Neural progenitor cell (in vitro differentiated cells): ENCODE measurements at regions not wholly inside any gene's neighbourhood (a gene's known extent, or its start where the extent isn't known, plus 50 kb on each side); places are given as distances from the start of the nearest gene placed in this dataset.
"Not testable (repeated sequence)": the region's sequence is repeated elsewhere in the genome, so short reads cannot be mapped to it uniquely, and the experiment has no call there.

Experiments used
- EZH2 ChIP-seq: fragments of 200-600 bp; sonication (generic); IDR thresholded peaks from 2 replicates; pipeline ENCODE4 v1.6.1; 2017; ENCODE audit warnings: antibody characterized with exemption, mild to moderate bottlenecking, moderate library complexity
- EZH2phosphoT487 ChIP-seq: fragments of 200-600 bp; sonication (generic); IDR thresholded peaks from 2 replicates; pipeline ENCODE4 v1.6.1; 2017; ENCODE audit warnings: antibody characterized with exemption
- TF ChIP-seq, protein P1 (sequence below): fragments of 200-600 bp; sonication (generic); IDR thresholded peaks from 2 replicates; pipeline ENCODE4 v1.5.1; 2017; ENCODE audit warnings: antibody characterized with exemption, mild to moderate bottlenecking

DNA sequence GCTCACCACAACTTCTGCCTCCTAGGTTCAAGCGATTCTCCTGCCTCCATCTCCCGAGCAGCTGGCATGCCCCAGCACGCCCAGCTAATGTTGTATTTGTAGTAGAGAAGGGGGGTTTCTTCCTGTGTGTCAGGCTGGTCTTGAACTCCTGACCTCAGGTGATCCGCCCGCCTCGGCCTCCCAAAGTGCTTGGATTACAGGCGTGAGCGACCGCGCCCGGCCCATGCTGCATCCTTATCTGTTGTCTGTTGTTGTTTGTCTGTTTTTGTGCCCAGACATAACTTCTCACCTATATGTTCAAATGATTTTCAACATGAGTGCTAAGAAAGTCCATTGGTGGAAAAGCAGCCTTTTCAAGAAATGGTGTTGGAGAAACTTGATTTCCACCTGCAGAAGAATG is 113.0 kb upstream of the HMX1 start:
- not testable (repeated sequence) for TF ChIP-seq EZH2phosphoT487, EZH2
- TF ChIP-seq, protein P1, sequence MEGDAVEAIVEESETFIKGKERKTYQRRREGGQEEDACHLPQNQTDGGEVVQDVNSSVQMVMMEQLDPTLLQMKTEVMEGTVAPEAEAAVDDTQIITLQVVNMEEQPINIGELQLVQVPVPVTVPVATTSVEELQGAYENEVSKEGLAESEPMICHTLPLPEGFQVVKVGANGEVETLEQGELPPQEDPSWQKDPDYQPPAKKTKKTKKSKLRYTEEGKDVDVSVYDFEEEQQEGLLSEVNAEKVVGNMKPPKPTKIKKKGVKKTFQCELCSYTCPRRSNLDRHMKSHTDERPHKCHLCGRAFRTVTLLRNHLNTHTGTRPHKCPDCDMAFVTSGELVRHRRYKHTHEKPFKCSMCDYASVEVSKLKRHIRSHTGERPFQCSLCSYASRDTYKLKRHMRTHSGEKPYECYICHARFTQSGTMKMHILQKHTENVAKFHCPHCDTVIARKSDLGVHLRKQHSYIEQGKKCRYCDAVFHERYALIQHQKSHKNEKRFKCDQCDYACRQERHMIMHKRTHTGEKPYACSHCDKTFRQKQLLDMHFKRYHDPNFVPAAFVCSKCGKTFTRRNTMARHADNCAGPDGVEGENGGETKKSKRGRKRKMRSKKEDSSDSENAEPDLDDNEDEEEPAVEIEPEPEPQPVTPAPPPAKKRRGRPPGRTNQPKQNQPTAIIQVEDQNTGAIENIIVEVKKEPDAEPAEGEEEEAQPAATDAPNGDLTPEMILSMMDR: not testable (repeated sequence)
